Endothelial cell (in vitro differentiated cells): ENCODE measurements at regions not wholly inside any gene's neighbourhood (a gene's known extent, or its start where the extent isn't known, plus 50 kb on each side); places are given as distances from the start of the nearest gene placed in this dataset.

Experiments
- DNase-seq: peaks from one replicate; pipeline ENCODE4 v3.0.0; 2021; ENCODE audit warnings: low spot score
- H3K27ac Mint-ChIP-seq: one replicate; pipeline ENCODE4 v1.8.0; 2021; ENCODE audit warnings: mixed read lengths, inconsistent platforms; ENCODE audit not compliant: unreplicated experiment
- H3K27me3 Mint-ChIP-seq: one replicate; pipeline ENCODE4 v1.8.0; 2021; ENCODE audit warnings: mild to moderate bottlenecking, moderate library complexity, mixed read lengths, inconsistent platforms; ENCODE audit not compliant: unreplicated experiment
- H3K36me3 Mint-ChIP-seq: one replicate; pipeline ENCODE4 v1.8.0; 2021; ENCODE audit warnings: mild to moderate bottlenecking, low read depth, mixed read lengths, inconsistent platforms; ENCODE audit not compliant: unreplicated experiment
- H3K4me1 Mint-ChIP-seq: one replicate; pipeline ENCODE4 v1.8.0; 2021; ENCODE audit warnings: mild to moderate bottlenecking, mixed read lengths, inconsistent platforms; ENCODE audit not compliant: unreplicated experiment
- H3K4me3 Mint-ChIP-seq: one replicate; pipeline ENCODE4 v1.8.0; 2021; ENCODE audit warnings: mild to moderate bottlenecking, mixed read lengths, inconsistent platforms; ENCODE audit not compliant: unreplicated experiment
- H3K9me3 Mint-ChIP-seq: one replicate; pipeline ENCODE4 v1.8.0; 2021; ENCODE audit warnings: mixed read lengths, inconsistent platforms; ENCODE audit not compliant: unreplicated experiment
- TF ChIP-seq, protein P1 (sequence below): fragments of 200-600 bp; sonication (generic); IDR thresholded peaks from one replicate; pipeline ENCODE4 v1.5.0; 2021; ENCODE audit warnings: antibody characterized with exemption; ENCODE audit not compliant: unreplicated experiment

DNA sequence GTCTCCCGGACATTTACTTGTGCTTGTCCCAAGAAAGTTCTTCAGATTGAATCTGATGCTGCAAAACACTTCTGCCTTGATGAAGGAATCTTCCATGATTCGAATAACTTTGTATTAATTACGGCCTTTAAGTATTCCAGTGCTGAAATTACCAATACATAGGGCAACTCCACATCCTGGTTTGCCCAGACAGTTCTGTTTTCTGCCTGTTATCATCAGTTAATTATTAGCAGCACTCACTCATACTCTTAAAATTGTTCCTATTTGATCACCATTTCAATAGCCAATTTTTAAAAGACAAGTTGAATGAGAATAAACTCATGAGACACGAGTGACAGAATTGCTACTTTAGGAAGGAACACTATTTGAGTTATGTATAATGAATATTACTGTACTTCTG, 620.7 kb upstream of the ZEB2 start:
- Mint-ChIP-seq H3K27ac (no peak overlapping the region), H3K4me1 (no peaks in the 10 kb centered on the region), H3K27me3 (no peaks in the 10 kb centered on the region), H3K4me3 (no peak overlapping the region), H3K36me3 (no peaks in the 10 kb centered on the region), H3K9me3 (no peaks in the 10 kb centered on the region)
- TF ChIP-seq, protein P1, sequence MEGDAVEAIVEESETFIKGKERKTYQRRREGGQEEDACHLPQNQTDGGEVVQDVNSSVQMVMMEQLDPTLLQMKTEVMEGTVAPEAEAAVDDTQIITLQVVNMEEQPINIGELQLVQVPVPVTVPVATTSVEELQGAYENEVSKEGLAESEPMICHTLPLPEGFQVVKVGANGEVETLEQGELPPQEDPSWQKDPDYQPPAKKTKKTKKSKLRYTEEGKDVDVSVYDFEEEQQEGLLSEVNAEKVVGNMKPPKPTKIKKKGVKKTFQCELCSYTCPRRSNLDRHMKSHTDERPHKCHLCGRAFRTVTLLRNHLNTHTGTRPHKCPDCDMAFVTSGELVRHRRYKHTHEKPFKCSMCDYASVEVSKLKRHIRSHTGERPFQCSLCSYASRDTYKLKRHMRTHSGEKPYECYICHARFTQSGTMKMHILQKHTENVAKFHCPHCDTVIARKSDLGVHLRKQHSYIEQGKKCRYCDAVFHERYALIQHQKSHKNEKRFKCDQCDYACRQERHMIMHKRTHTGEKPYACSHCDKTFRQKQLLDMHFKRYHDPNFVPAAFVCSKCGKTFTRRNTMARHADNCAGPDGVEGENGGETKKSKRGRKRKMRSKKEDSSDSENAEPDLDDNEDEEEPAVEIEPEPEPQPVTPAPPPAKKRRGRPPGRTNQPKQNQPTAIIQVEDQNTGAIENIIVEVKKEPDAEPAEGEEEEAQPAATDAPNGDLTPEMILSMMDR: no peak
- DNase-seq: no peak

DNA sequence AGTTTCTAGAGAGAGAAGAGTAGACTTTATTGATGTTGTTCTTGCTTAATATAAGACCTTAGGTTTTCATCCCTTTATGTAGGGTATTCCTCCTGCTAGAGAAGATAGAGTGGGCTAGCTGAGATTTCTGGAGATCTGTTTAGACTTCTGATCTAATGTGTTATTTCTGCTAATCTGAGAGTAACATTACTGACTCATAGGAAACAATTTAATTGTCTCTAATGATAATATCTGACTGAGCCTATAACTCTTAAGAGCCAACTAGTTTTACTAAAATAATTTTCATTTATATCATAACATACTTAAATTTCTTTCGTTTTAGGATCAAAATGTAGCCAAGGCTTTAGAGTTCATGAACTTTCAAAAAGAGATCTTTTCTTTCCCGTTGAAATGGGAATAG, 618.7 kb upstream of the ZEB2 start:
- H3K4me3 Mint-ChIP-seq: no peak overlapping the region
- TF ChIP-seq, protein P1: no peak
- no peaks in the 10 kb centered on the region for H3K27me3 Mint-ChIP-seq
- no peaks in the 10 kb centered on the region for H3K4me1 Mint-ChIP-seq
- no peak overlapping the region for H3K27ac Mint-ChIP-seq
- no peak for DNase-seq
- H3K36me3 Mint-ChIP-seq: no peaks in the 10 kb centered on the region
- no peaks in the 10 kb centered on the region for H3K9me3 Mint-ChIP-seq

DNA sequence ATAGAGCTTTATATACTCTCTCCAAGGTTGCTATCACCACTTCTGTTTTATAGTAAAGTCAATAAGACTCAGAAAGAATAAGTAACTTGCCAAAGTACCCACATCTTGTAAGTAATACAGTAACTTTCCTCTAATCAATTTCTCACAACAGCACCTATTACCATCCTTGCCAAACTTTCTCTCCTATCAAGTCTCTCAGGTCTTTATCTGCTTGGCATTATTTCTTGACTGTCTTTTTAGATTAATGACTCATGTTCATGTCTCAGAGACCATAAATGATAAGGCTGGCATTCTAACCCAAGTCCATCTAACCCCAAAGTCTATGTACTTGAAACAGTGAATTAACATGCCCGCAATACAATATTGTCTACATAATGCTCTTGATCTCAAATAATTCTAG, 618.0 kb upstream of the ZEB2 start:
- Mint-ChIP-seq H3K4me1 (no peaks in the 10 kb centered on the region), H3K27me3 (no peaks in the 10 kb centered on the region), H3K9me3 (no peaks in the 10 kb centered on the region), H3K36me3 (no peaks in the 10 kb centered on the region), H3K4me3 (no peak overlapping the region), H3K27ac (no peak overlapping the region)
- TF ChIP-seq, protein P1: no peak
- no peak for DNase-seq

DNA sequence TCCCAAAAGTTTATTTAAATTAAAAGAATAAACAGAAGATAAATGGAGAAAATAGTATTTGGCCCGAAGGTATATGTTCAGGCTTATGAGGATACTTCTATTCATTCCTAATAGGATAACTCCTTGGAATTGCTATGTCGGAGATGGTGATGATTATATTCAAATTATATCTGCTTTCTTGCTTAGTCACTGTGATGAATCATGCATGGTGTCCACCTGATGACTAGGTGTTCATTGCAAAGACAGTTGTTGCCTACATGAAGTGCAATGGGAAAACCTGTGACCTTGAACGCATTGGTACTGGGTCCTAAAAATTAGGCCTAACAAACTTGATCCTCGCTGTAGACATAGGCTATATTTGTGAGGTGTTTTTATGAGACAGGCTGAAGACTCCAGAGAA, 617.3 kb upstream of the ZEB2 start:
- no peaks in the 10 kb centered on the region for H3K27me3 Mint-ChIP-seq
- no peaks in the 10 kb centered on the region for H3K36me3 Mint-ChIP-seq
- H3K27ac Mint-ChIP-seq: no peak overlapping the region
- TF ChIP-seq, protein P1: no peak
- no peaks in the 10 kb centered on the region for H3K4me1 Mint-ChIP-seq
- no peak for DNase-seq
- no peaks in the 10 kb centered on the region for H3K9me3 Mint-ChIP-seq
- H3K4me3 Mint-ChIP-seq: no peak overlapping the region

DNA sequence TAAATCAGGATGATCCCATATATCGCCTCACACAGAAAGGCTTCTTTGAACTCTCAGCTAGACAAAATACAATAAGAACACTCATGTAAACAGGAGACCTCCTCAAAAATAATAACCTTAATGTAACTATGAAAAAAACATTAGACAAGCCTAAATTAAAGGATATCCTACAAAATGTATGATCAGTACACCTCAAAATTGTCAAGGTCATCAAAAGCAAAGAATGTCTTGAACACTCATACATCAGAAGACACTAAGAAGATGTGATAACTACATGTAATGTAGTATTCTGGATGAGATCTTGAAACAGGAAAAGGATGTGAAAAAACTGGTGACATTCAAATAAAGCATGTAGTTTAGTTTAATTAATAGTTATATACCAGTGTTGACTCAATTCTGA, 616.8 kb upstream of the ZEB2 start:
- TF ChIP-seq, protein P1: no peak
- Mint-ChIP-seq H3K4me1 (no peaks in the 10 kb centered on the region), H3K27ac (no peak overlapping the region), H3K36me3 (no peaks in the 10 kb centered on the region), H3K27me3 (no peaks in the 10 kb centered on the region), H3K9me3 (no peaks in the 10 kb centered on the region), H3K4me3 (no peak overlapping the region)
- DNase-seq: no peak
